ENCODE measurements at regions not wholly inside any gene's neighbourhood (a gene's known extent, or its start where the extent isn't known, plus 50 kb on each side); places are given as distances from the start of the nearest gene placed in this dataset.

GRCh38 chr11:112565551-112565950 is 304.9 kb upstream of the PLET1 start:
- Histone ChIP-seq H3K27me3 (ENCODE audit: control insufficient read depth in 2 of 2, insufficient read depth in 2 of 2, low read length in 2 of 2) (peaks cover 0 to 8% of the 10 kb centered on the region in 2 experiments), H3K9me1 (replicated peaks; ENCODE audit: control insufficient read depth, extremely low read depth, insufficient read depth, low read length) (no peaks in the 10 kb centered on the region), H3K36me3 (ENCODE audit: control insufficient read depth in 2 of 2, extremely low read depth in 1 of 2, insufficient read depth in 2 of 2, low read length in 2 of 2) (no peaks in the 10 kb centered on the region), H3K4me2 (ENCODE audit: insufficient read depth, low read length) (no peak overlapping the region), H3K9me3 (replicated peaks; ENCODE audit: control insufficient read depth, insufficient read depth, low read length) (no peaks in the 10 kb centered on the region), H3K9ac (replicated peaks; ENCODE audit: extremely low read depth, insufficient read depth, low read length) (no peak overlapping the region), H3K4me3 (replicated peaks in 1 of 3; ENCODE audit: insufficient read depth in 1 of 3, low read depth in 1 of 3, low read length in 3 of 3) (no peak overlapping the region), H3K79me2 (ENCODE audit: control insufficient read depth, insufficient read depth, low read length) (no peaks in the 10 kb centered on the region), H3K4me1 (ENCODE audit: control insufficient read depth, extremely low read depth, insufficient read depth, low read length) (no peaks in the 10 kb centered on the region), H2AFZ (ENCODE audit: low read depth, low read length) (no peak overlapping the region), H3K27ac (ENCODE audit: insufficient read depth, low read depth, low read length) (no peak overlapping the region), H4K20me1 (replicated peaks; ENCODE audit: control insufficient read depth, extremely low read depth, insufficient read depth, low read length) (no peaks in the 10 kb centered on the region)
- FAIRE-seq (no peak), DNase-seq (ENCODE audit: low read depth, low spot score) (no peak)
- ChIA-PET CTCF (interaction anchor here (0.8 to 1.9 kb wide), 3 partner anchors 10 to 724 kb away, joined by 3 to 8 read pairs (median 5); no protein-coding TSS in a partner anchor), POLR2A (interaction anchor here (0.6 kb wide), 1 partner anchor 725 kb away, joined by 5 read pairs; no protein-coding TSS in a partner anchor)
- dilution Hi-C loops (cut with MboI; ENCODE audit: extremely low pct_ligation_motif_present, low sequenced_read_pairs): no loop called here
- no TSS peak for BruUV-seq (replicated peaks)
- intact Hi-C loops (cut with micrococcal nuclease): no loop called here
- TF ChIP-seq EZH2 (IDR thresholded peaks at IDR 0.05; ENCODE audit: borderline replicate concordance, low read depth, low read length, severe bottlenecking) (no peak), MYC (IDR thresholded peaks at IDR 0.05; ENCODE audit: low read depth, low read length) (no peak), JUN (IDR thresholded peaks at IDR 0.05; ENCODE audit: borderline replicate concordance, insufficient read depth, insufficient read length, low read depth) (no peak)

GRCh38 chr11:112566124-112566523 is 305.5 kb upstream of the PLET1 start:
- ChIA-PET CTCF (interaction anchor here (1.5 to 1.9 kb wide), 2 partner anchors 10 to 22 kb away, joined by 5 to 8 read pairs; no protein-coding TSS in a partner anchor), POLR2A (interaction anchor here (0.6 kb wide), 1 partner anchor 725 kb away, joined by 5 read pairs; no protein-coding TSS in a partner anchor)
- TF ChIP-seq POLR2AphosphoS5 (IDR thresholded peaks at IDR 0.05; ENCODE audit: insufficient read depth, low read depth, low read length): no peak
- TF ChIP-seq CTCF (IDR thresholded peaks at IDR 0.05; ENCODE audit: extremely low read depth in 1 of 2, insufficient read depth in 1 of 2, low read depth in 1 of 2, low read length in 2 of 2): no peak
- TF ChIP-seq MAX (IDR thresholded peaks at IDR 0.05; ENCODE audit: insufficient read depth, insufficient read length): no peak
- TF ChIP-seq FOS (IDR thresholded peaks at IDR 0.05; ENCODE audit: borderline replicate concordance, insufficient read depth, low read length): no peak
- no peak for TF ChIP-seq GATA2 (IDR thresholded peaks at IDR 0.05; ENCODE audit: insufficient read depth, insufficient read length, low read depth, low read length)
- TF ChIP-seq POLR2A (IDR thresholded peaks at IDR 0.05; ENCODE audit: low read depth, low read length): no peak
- TF ChIP-seq EZH2 (IDR thresholded peaks at IDR 0.05; ENCODE audit: borderline replicate concordance, low read depth, low read length, severe bottlenecking): no peak
- no peak for TF ChIP-seq JUN (IDR thresholded peaks at IDR 0.05; ENCODE audit: borderline replicate concordance, insufficient read depth, insufficient read length, low read depth)
- no peak for TF ChIP-seq MYC (IDR thresholded peaks at IDR 0.05; ENCODE audit: low read depth, low read length)
- Histone ChIP-seq H3K4me2 (ENCODE audit: insufficient read depth, low read length) (no peak overlapping the region), H3K36me3 (ENCODE audit: control insufficient read depth in 2 of 2, extremely low read depth in 1 of 2, insufficient read depth in 2 of 2, low read length in 2 of 2) (no peaks in the 10 kb centered on the region), H3K4me1 (ENCODE audit: control insufficient read depth, extremely low read depth, insufficient read depth, low read length) (no peaks in the 10 kb centered on the region), H3K9ac (replicated peaks; ENCODE audit: extremely low read depth, insufficient read depth, low read length) (no peak overlapping the region), H2AFZ (ENCODE audit: low read depth, low read length) (no peak overlapping the region), H3K79me2 (ENCODE audit: control insufficient read depth, insufficient read depth, low read length) (no peaks in the 10 kb centered on the region), H3K27me3 (ENCODE audit: control insufficient read depth in 2 of 2, insufficient read depth in 2 of 2, low read length in 2 of 2) (peaks cover 0 to 8% of the 10 kb centered on the region in 2 experiments), H4K20me1 (replicated peaks; ENCODE audit: control insufficient read depth, extremely low read depth, insufficient read depth, low read length) (no peaks in the 10 kb centered on the region), H3K9me1 (replicated peaks; ENCODE audit: control insufficient read depth, extremely low read depth, insufficient read depth, low read length) (no peaks in the 10 kb centered on the region), H3K27ac (ENCODE audit: insufficient read depth, low read depth, low read length) (no peak overlapping the region), H3K4me3 (replicated peaks in 1 of 3; ENCODE audit: insufficient read depth in 1 of 3, low read depth in 1 of 3, low read length in 3 of 3) (no peak overlapping the region), H3K9me3 (replicated peaks; ENCODE audit: control insufficient read depth, insufficient read depth, low read length) (no peaks in the 10 kb centered on the region)
- dilution Hi-C loops (cut with MboI; ENCODE audit: extremely low pct_ligation_motif_present, low sequenced_read_pairs) (no loop called here), intact Hi-C loops (cut with micrococcal nuclease) (no loop called here)
- no TSS peak for BruUV-seq (replicated peaks)
- DNase-seq (ENCODE audit: low read depth, low spot score) (no peak), FAIRE-seq (no peak)
